ENCODE measurements at regions not wholly inside any gene's neighbourhood (a gene's known extent, or its start where the extent isn't known, plus 50 kb on each side); places are given as distances from the start of the nearest gene placed in this dataset.

DNA sequence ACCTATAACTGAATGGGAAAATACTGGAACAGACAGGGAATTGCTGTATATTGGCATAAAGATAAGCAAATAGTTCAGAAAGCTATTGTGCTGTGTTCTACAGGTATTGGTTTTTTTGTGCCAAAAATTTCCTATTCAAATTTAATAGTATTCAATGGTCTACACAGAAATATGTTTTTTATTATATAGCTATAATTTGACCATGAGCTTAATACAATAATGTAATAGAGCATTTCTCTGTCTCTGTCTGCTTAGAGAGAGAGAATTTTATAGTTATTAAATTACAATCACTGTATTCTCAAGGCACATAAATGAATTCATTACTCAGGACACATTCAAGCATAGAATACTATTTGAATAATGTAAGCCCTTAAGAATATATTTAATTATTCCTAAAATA lies 62.3 kb upstream of the FZD8 start:
- Histone ChIP-seq H3K4me3 (no peak overlapping the region), H4K20me1 (ENCODE audit: insufficient read depth) (no peaks in the 10 kb centered on the region), H3K27ac (no peak overlapping the region), H3K36me3 (ENCODE audit: low read depth) (no peaks in the 10 kb centered on the region), H3K9me2 (ENCODE audit: insufficient read depth) (no peaks in the 10 kb centered on the region), H3K79me2 (ENCODE audit: low read depth) (no peaks in the 10 kb centered on the region), H3K27me3 (ENCODE audit: insufficient read depth, low read depth) (peaks cover 26% of the 10 kb centered on the region), H3F3A (ENCODE audit: insufficient read depth, low read depth) (no peaks in the 10 kb centered on the region), H2AFZ (no peak overlapping the region), H3K9me3 (ENCODE audit: insufficient read depth, low read depth) (no peaks in the 10 kb centered on the region), H3K4me1 (replicated peaks; ENCODE audit: insufficient read depth) (no peaks in the 10 kb centered on the region), H3K4me2 (no peak overlapping the region)
- CTCF ChIA-PET, result no interaction called here
- no TSS peak for BruUV-seq (replicated peaks)
- intact Hi-C loops (cut with micrococcal nuclease; ENCODE audit: unreplicated experiment), result no loop called here
- no peak for DNase-seq
- POLR2A ChIA-PET (ENCODE audit: unreplicated experiment), result no interaction called here
- TF ChIP-seq, protein P1, sequence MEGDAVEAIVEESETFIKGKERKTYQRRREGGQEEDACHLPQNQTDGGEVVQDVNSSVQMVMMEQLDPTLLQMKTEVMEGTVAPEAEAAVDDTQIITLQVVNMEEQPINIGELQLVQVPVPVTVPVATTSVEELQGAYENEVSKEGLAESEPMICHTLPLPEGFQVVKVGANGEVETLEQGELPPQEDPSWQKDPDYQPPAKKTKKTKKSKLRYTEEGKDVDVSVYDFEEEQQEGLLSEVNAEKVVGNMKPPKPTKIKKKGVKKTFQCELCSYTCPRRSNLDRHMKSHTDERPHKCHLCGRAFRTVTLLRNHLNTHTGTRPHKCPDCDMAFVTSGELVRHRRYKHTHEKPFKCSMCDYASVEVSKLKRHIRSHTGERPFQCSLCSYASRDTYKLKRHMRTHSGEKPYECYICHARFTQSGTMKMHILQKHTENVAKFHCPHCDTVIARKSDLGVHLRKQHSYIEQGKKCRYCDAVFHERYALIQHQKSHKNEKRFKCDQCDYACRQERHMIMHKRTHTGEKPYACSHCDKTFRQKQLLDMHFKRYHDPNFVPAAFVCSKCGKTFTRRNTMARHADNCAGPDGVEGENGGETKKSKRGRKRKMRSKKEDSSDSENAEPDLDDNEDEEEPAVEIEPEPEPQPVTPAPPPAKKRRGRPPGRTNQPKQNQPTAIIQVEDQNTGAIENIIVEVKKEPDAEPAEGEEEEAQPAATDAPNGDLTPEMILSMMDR (conservative IDR thresholded peaks at IDR 0.05), result no peak
- TF ChIP-seq EZH2 (IDR thresholded peaks at IDR 0.05; ENCODE audit: low read depth), result no peak

DNA sequence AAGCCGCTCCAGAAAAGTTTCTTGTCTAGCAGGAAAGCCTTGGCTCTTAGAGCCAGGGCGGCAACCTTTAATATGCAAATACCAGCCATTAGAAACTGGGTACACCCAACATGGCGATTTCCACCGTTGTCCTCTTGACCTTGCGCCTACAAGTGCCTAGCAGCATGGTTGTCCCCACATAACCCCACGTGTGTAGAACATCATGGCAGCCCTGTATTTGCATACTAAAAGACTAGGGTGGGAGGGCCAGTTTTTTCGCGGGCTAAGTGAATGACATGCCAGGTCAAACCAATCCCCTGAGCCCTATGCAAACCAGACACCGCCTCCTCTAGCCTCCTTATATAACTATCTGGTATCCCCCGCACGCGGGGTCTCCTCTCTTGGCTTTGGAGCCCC lies 58.4 kb upstream of the FZD8 start:
- CTCF ChIA-PET, result no interaction called here
- H2AFZ ChIP-seq, result no peak overlapping the region
- H3K9me3 ChIP-seq (ENCODE audit: insufficient read depth, low read depth), result no peaks in the 10 kb centered on the region
- no peaks in the 10 kb centered on the region for H3K36me3 ChIP-seq (ENCODE audit: low read depth)
- H3K27ac ChIP-seq, result no peak overlapping the region
- H4K20me1 ChIP-seq (ENCODE audit: insufficient read depth), result no peaks in the 10 kb centered on the region
- BruUV-seq (replicated peaks), result no TSS peak
- H3K27me3 ChIP-seq (ENCODE audit: insufficient read depth, low read depth), result peaks cover 60% of the 10 kb centered on the region
- POLR2A ChIA-PET (ENCODE audit: unreplicated experiment), result no interaction called here
- H3K9me2 ChIP-seq (ENCODE audit: insufficient read depth), result no peaks in the 10 kb centered on the region
- DNase-seq, result no peak
- H3K4me2 ChIP-seq, result no peak overlapping the region
- H3K4me3 ChIP-seq, result no peak overlapping the region
- intact Hi-C loops (cut with micrococcal nuclease; ENCODE audit: unreplicated experiment), result no loop called here
- no peaks in the 10 kb centered on the region for H3K4me1 ChIP-seq (replicated peaks; ENCODE audit: insufficient read depth)
- TF ChIP-seq, protein P1 (conservative IDR thresholded peaks at IDR 0.05), result no peak
- TF ChIP-seq EZH2 (IDR thresholded peaks at IDR 0.05; ENCODE audit: low read depth), result no peak
- H3K79me2 ChIP-seq (ENCODE audit: low read depth), result no peaks in the 10 kb centered on the region
- H3F3A ChIP-seq (ENCODE audit: insufficient read depth, low read depth), result no peaks in the 10 kb centered on the region

DNA sequence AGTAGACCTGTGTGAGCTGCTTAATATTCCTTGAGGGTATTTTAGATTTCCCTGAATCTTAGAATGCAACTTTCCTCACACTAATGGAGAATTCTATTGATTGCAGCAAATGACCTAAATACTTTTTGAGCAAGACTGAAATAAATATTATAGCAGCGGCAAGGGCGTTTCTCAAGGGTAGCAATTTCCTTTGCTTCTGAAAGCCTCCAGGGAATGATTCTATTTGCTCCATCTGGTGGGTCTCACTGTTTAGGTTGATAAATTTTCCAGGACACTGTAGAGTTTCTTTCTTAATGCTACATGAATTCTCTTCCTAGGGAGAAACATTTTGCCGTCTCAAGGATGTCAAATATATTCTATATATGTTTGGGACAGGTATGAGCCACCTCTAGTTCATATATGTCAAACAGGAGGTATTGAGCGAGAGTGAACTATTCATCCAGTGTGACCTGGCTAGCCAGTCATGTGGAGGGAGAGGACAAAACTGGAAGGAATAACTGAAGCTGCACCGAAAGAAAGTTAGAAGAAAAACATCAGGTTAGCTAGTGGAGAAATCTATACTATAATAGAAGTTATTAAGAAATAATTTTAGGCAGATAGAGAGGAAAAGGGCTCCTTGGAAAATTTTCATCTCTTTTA lies 57.9 kb upstream of the FZD8 start:
- intact Hi-C loops (cut with micrococcal nuclease; ENCODE audit: unreplicated experiment), result no loop called here
- Histone ChIP-seq H4K20me1 (ENCODE audit: insufficient read depth) (no peaks in the 10 kb centered on the region), H3K36me3 (ENCODE audit: low read depth) (no peaks in the 10 kb centered on the region), H3K4me3 (no peak overlapping the region), H2AFZ (no peak overlapping the region), H3K79me2 (ENCODE audit: low read depth) (no peaks in the 10 kb centered on the region), H3K4me2 (no peak overlapping the region), H3K4me1 (replicated peaks; ENCODE audit: insufficient read depth) (no peaks in the 10 kb centered on the region), H3K9me3 (ENCODE audit: insufficient read depth, low read depth) (no peaks in the 10 kb centered on the region), H3K27me3 (ENCODE audit: insufficient read depth, low read depth) (peaks cover 60% of the 10 kb centered on the region), H3K9me2 (ENCODE audit: insufficient read depth) (no peaks in the 10 kb centered on the region), H3K27ac (no peak overlapping the region), H3F3A (ENCODE audit: insufficient read depth, low read depth) (no peaks in the 10 kb centered on the region)
- POLR2A ChIA-PET (ENCODE audit: unreplicated experiment), result no interaction called here
- no peak for TF ChIP-seq EZH2 (IDR thresholded peaks at IDR 0.05; ENCODE audit: low read depth)
- TF ChIP-seq, protein P1 (conservative IDR thresholded peaks at IDR 0.05), result no peak
- no TSS peak for BruUV-seq (replicated peaks)
- CTCF ChIA-PET, result no interaction called here
- DNase-seq, result no peak
